Naive thymus-derived CD4-positive, alpha-beta T cell (primary cell): ENCODE measurements at regions not wholly inside any gene's neighbourhood (a gene's known extent, or its start where the extent isn't known, plus 50 kb on each side); places are given as distances from the start of the nearest gene placed in this dataset.

Experiments
- ATAC-seq: fragments of 150-1000 bp; cut with Tn5 transposase; 2 replicates; pipeline ENCODE4 v1.10.0; 2021; ENCODE audit warnings: mild to moderate bottlenecking, moderate library complexity
- CTCF ChIA-PET: fragments of 350-600 bp; sonication (Branson Sonifier 250); formaldehyde crosslinking; loops from one replicate; lab custom pipeline; 2021; ENCODE audit warnings: antibody characterized with exemption; lab: Charles Lee
- POLR2A ChIA-PET: fragments of 350-600 bp; sonication (Branson Sonifier 250); formaldehyde crosslinking; loops from one replicate; lab custom pipeline; 2021; ENCODE audit warnings: antibody characterized with exemption, inconsistent platforms; lab: Charles Lee
- DNase-seq, 9 donors: peaks; one replicate each; pipeline versions ENCODE4 v3.0.0 to v3.0.0-alpha.2; 2020 to 2022; ENCODE audit warnings: mixed read lengths in 1 of 9
- H3K27ac ChIP-seq: one replicate; pipeline ENCODE4 v1.7.0; 2013; ENCODE audit warnings: mild to moderate bottlenecking, low read depth, low read length, moderate library complexity
- H3K27me3 ChIP-seq, 2 donors: one replicate each; pipeline ENCODE4 v1.7.0; 2013; ENCODE audit warnings: low read length in 2 of 2, mild to moderate bottlenecking in 2 of 2, moderate library complexity in 2 of 2; ENCODE audit not compliant: control insufficient read depth in 2 of 2, insufficient read depth in 2 of 2
- H3K36me3 ChIP-seq, 3 experiments: 1 replicate in 2 of 3; 2 replicates in 1 of 3; pipeline ENCODE4 v1.7.0; 2013; ENCODE audit warnings: low read length in 3 of 3, mild to moderate bottlenecking in 3 of 3, moderate library complexity in 1 of 3; ENCODE audit not compliant: insufficient read depth in 3 of 3, control insufficient read depth in 2 of 3
- H3K4me1 ChIP-seq, 2 donors: one replicate each; pipeline ENCODE4 v1.7.0; 2013; ENCODE audit warnings: low read length in 2 of 2, mild to moderate bottlenecking in 2 of 2, moderate library complexity in 1 of 2; ENCODE audit not compliant: control insufficient read depth in 2 of 2, insufficient read depth in 2 of 2
- H3K4me3 ChIP-seq: 2 replicates; pipeline ENCODE4 v1.7.0; 2013; ENCODE audit warnings: mild to moderate bottlenecking, low read length
- H3K9me3 ChIP-seq, 3 experiments: 1 replicate in 2 of 3; 2 replicates in 1 of 3; pipeline ENCODE4 v1.7.0; 2013; ENCODE audit warnings: low read length in 3 of 3; ENCODE audit not compliant: control insufficient read depth in 2 of 3
- H3K27ac Mint-ChIP-seq, 9 donors: one replicate each; pipeline ENCODE4 v1.8.0; 2020 to 2022; ENCODE audit warnings: mixed read lengths in 9 of 9, mild to moderate bottlenecking in 8 of 9, moderate library complexity in 5 of 9, inconsistent platforms in 2 of 9
- H3K27me3 Mint-ChIP-seq, 5 donors: one replicate each; pipeline ENCODE4 v1.8.0; 2021 to 2022; ENCODE audit warnings: mixed read lengths in 5 of 5, mild to moderate bottlenecking in 1 of 5
- H3K36me3 Mint-ChIP-seq, 5 donors: one replicate each; pipeline ENCODE4 v1.8.0; 2020 to 2022; ENCODE audit warnings: mixed read lengths in 5 of 5, mild to moderate bottlenecking in 3 of 5, inconsistent platforms in 1 of 5
- H3K4me1 Mint-ChIP-seq, 7 donors: one replicate each; pipeline ENCODE4 v1.8.0; 2020 to 2022; ENCODE audit warnings: mixed read lengths in 7 of 7, mild to moderate bottlenecking in 3 of 7, inconsistent platforms in 1 of 7
- H3K4me3 Mint-ChIP-seq, 10 donors: one replicate each; pipeline ENCODE4 v1.8.0; 2020 to 2022; ENCODE audit warnings: mild to moderate bottlenecking in 10 of 10, mixed read lengths in 10 of 10, moderate library complexity in 6 of 10, inconsistent platforms in 2 of 10
- H3K9me3 Mint-ChIP-seq, 11 donors: one replicate each; pipeline ENCODE4 v1.8.0; 2020 to 2022; ENCODE audit warnings: mixed read lengths in 11 of 11, mild to moderate bottlenecking in 4 of 11, inconsistent platforms in 1 of 11, moderate library complexity in 1 of 11
- intact Hi-C, 2 donors: fragments of 100-400 bp; cut with micrococcal nuclease; formaldehyde crosslinking; loops; one replicate each; pipeline ENCODE4 v1.15.1; 2023

GRCh38 chr12:115450710-115451109 lies 766.7 kb upstream of the TBX3 start:
- no peak for ATAC-seq
- Mint-ChIP-seq H3K27me3 (peaks cover 28 to 38% (median 31%) of the 10 kb centered on the region in 5 donors), H3K36me3 (peaks cover 0 to 16% (median 0%) of the 10 kb centered on the region in 5 donors), H3K4me1 (peaks cover 0 to 15% (median 9%) of the 10 kb centered on the region in 7 donors), H3K27ac (no peak overlapping the region), H3K9me3 (peaks cover 0 to 18% (median 0%) of the 10 kb centered on the region in 11 donors), H3K4me3 (peak overlapping the region in 1 of 10 donors; percentile 36)
- H3K27me3 ChIP-seq: peaks cover 0 to 3% of the 10 kb centered on the region in 2 donors
- no peaks in the 10 kb centered on the region for H3K9me3 ChIP-seq
- intact Hi-C loops: no loop called here
- H3K36me3 ChIP-seq: no peaks in the 10 kb centered on the region
- DNase-seq: no peak
- H3K27ac ChIP-seq: no peak overlapping the region
- POLR2A ChIA-PET: no interaction called here
- no peak overlapping the region for H3K4me3 ChIP-seq
- CTCF ChIA-PET: no interaction called here
- H3K4me1 ChIP-seq: no peaks in the 10 kb centered on the region

- ChIA-PET POLR2A (no interaction called here), CTCF (no interaction called here)
- no peaks in the 10 kb centered on the region for H3K9me3 ChIP-seq
- peaks cover 0 to 3% of the 10 kb centered on the region in 2 donors for H3K27me3 ChIP-seq
- no peaks in the 10 kb centered on the region for H3K36me3 ChIP-seq
- H3K36me3 Mint-ChIP-seq: peaks cover 0 to 16% (median 0%) of the 10 kb centered on the region in 5 donors
- H3K4me1 ChIP-seq: no peaks in the 10 kb centered on the region
- ATAC-seq (no peak), DNase-seq (no peak)
- peaks cover 0 to 15% (median 9%) of the 10 kb centered on the region in 7 donors for H3K4me1 Mint-ChIP-seq
- H3K9me3 Mint-ChIP-seq: peaks cover 0 to 18% (median 0%) of the 10 kb centered on the region in 11 donors
- H3K4me3 Mint-ChIP-seq: peak overlapping the region in 1 of 10 donors; percentile 36
- no peak overlapping the region for H3K4me3 ChIP-seq
- no peak overlapping the region for H3K27ac Mint-ChIP-seq
- H3K27me3 Mint-ChIP-seq: peaks cover 28 to 38% (median 31%) of the 10 kb centered on the region in 5 donors
- no peak overlapping the region for H3K27ac ChIP-seq
- intact Hi-C loops: no loop called here
Measured at GRCh38 chr12:115450017-115450416, 766.0 kb upstream of the TBX3 start.

GRCh38 chr12:115449526-115449925 lies 765.6 kb upstream of the TBX3 start:
- Histone ChIP-seq H3K27ac (no peak overlapping the region), H3K4me1 (no peaks in the 10 kb centered on the region), H3K27me3 (peaks cover 0 to 3% of the 10 kb centered on the region in 2 donors), H3K4me3 (no peak overlapping the region), H3K36me3 (no peaks in the 10 kb centered on the region), H3K9me3 (no peaks in the 10 kb centered on the region)
- H3K36me3 Mint-ChIP-seq: peaks cover 0 to 16% (median 0%) of the 10 kb centered on the region in 5 donors
- intact Hi-C loops: no loop called here
- peaks cover 0 to 15% (median 9%) of the 10 kb centered on the region in 7 donors for H3K4me1 Mint-ChIP-seq
- H3K27me3 Mint-ChIP-seq: peaks cover 28 to 38% (median 31%) of the 10 kb centered on the region in 5 donors
- DNase-seq: no peak
- no peak for ATAC-seq
- peaks cover 0 to 18% (median 0%) of the 10 kb centered on the region in 11 donors for H3K9me3 Mint-ChIP-seq
- CTCF ChIA-PET: no interaction called here
- POLR2A ChIA-PET: no interaction called here
- no peak overlapping the region for H3K27ac Mint-ChIP-seq
- no peak overlapping the region for H3K4me3 Mint-ChIP-seq

GRCh38 chr12:115444346-115444745 lies 760.4 kb upstream of the TBX3 start:
- Histone ChIP-seq H3K27ac (no peak overlapping the region), H3K9me3 (no peaks in the 10 kb centered on the region), H3K27me3 (no peaks in the 10 kb centered on the region), H3K36me3 (no peaks in the 10 kb centered on the region), H3K4me3 (no peak overlapping the region), H3K4me1 (no peaks in the 10 kb centered on the region)
- DNase-seq (no peak), ATAC-seq (no peak)
- Mint-ChIP-seq H3K27ac (no peak overlapping the region), H3K4me1 (no peaks in the 10 kb centered on the region), H3K4me3 (no peak overlapping the region), H3K9me3 (peaks cover 0 to 7% (median 0%) of the 10 kb centered on the region in 11 donors), H3K36me3 (no peaks in the 10 kb centered on the region), H3K27me3 (peaks cover 0 to 3% (median 0%) of the 10 kb centered on the region in 5 donors)
- POLR2A ChIA-PET: no interaction called here
- CTCF ChIA-PET: no interaction called here
- intact Hi-C loops: no loop called here

- H3K4me3 Mint-ChIP-seq: no peak overlapping the region
- ATAC-seq: no peak
Measured at GRCh38 chr12:115443351-115443938, 759.5 kb upstream of the TBX3 start.

GRCh38 chr12:115440438-115440837 lies 756.5 kb upstream of the TBX3 start:
- H3K4me3 Mint-ChIP-seq: no peak overlapping the region
- POLR2A ChIA-PET: no interaction called here
- H3K9me3 Mint-ChIP-seq: peaks cover 0 to 11% (median 2%) of the 10 kb centered on the region in 11 donors
- H3K27me3 Mint-ChIP-seq: peaks cover 0 to 6% (median 0%) of the 10 kb centered on the region in 5 donors
- CTCF ChIA-PET: no interaction called here
- intact Hi-C loops: no loop called here
- H3K27ac Mint-ChIP-seq: no peak overlapping the region
- H3K4me1 Mint-ChIP-seq: no peaks in the 10 kb centered on the region
- H3K27ac ChIP-seq: no peak overlapping the region
- H3K9me3 ChIP-seq: peaks cover 0 to 3% (median 0%) of the 10 kb centered on the region in 3 experiments
- no peak for DNase-seq
- no peak overlapping the region for H3K4me3 ChIP-seq
- H3K36me3 ChIP-seq: no peaks in the 10 kb centered on the region
- no peak for ATAC-seq
- H3K36me3 Mint-ChIP-seq: no peaks in the 10 kb centered on the region
- H3K27me3 ChIP-seq: no peaks in the 10 kb centered on the region
- no peaks in the 10 kb centered on the region for H3K4me1 ChIP-seq

More at GRCh38 chr12:115443351-115443938, 759.5 kb upstream of the TBX3 start:
- no peak for DNase-seq
- POLR2A ChIA-PET: no interaction called here
- Mint-ChIP-seq H3K36me3 (no peaks in the 10 kb centered on the region), H3K27me3 (no peaks in the 10 kb centered on the region), H3K27ac (no peak overlapping the region), H3K9me3 (peaks cover 0 to 7% (median 0%) of the 10 kb centered on the region in 11 donors), H3K4me1 (no peaks in the 10 kb centered on the region)
- H3K36me3 ChIP-seq: no peaks in the 10 kb centered on the region
- H3K4me3 ChIP-seq: no peak overlapping the region
- H3K27me3 ChIP-seq: no peaks in the 10 kb centered on the region
- H3K4me1 ChIP-seq: no peaks in the 10 kb centered on the region
- CTCF ChIA-PET: no interaction called here
- H3K9me3 ChIP-seq: no peaks in the 10 kb centered on the region
- intact Hi-C loops: no loop called here
- no peak overlapping the region for H3K27ac ChIP-seq
